ENCODE measurements at regions not wholly inside any gene's neighbourhood (a gene's known extent, or its start where the extent isn't known, plus 50 kb on each side); places are given as distances from the start of the nearest gene placed in this dataset.

DNA sequence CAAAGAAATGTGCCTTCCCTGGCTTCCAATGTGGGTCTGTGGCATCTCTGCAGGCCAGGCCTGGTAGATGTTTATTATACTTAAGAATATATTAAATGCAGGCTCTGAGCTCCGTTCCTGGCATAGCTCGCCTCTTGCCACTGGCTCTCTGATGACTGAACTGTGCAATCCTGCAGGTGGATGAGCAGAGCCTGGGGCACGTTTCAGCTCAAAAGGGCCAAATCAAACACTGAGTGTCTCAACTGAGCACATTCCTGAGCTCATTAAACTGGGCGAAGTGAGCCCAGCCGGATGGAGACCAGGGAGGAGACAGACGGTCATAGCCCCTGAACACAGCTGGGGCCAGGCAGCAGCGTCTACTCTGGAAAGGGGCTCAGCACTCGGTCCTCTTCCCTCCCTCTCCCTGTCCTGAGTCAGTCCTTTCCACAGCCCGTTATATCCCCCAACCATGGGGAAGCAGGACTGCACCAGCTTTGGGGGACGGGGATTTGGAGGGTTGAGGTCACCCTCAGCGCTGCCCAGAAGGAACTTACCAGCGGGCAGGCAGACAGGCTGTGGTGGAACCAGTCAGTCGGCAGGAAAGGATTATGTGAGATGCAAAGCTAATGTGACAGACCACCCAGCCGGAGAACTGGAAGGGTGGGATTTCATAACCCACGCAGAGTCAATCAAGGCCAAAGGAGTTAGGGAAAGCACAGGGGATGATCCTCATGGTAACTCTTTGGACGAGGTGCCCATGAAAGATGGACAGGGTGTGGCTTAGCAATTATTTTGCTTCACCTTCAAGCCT lies 77.4 kb upstream of the ANKRD34C start (continued):
- TF ChIP-seq, protein P1, sequence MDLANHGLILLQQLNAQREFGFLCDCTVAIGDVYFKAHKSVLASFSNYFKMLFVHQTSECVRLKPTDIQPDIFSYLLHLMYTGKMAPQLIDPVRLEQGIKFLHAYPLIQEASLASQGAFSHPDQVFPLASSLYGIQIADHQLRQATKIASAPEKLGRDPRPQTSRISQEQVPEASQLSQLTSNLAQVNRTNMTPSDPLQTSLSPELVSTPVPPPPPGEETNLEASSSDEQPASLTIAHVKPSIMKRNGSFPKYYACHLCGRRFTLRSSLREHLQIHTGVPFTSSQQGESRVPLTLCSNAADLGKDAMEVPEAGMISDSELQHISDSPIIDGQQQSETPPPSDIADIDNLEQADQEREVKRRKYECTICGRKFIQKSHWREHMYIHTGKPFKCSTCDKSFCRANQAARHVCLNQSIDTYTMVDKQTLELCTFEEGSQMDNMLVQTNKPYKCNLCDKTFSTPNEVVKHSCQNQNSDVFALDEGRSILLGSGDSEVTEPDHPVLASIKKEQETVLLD (CRISPR knock-in tag; IDR thresholded peaks at IDR 0.05; ENCODE audit: low read depth) = no peak
- no peak for TF ChIP-seq NFKBIZ (CRISPR knock-in tag; IDR thresholded peaks at IDR 0.05)

DNA sequence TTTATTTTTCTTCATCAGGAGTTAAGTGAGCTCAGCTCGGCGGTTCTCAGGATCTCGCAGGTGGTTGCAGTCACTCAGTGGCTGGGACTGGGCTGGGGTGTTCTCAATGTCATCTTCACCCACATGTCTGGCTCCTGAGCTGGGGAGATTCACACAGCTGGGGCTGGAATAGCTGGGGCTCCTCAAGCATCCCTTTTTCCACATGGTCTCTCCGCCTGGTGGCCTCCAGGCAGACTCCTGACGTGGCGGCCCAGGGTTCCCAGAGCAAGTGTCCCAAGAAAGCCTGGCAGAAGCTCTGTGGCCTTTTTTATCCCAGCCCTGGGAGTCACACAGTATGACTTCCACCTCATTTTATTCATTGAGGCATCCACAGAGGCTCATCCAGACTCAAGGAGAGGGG lies 84.1 kb upstream of the ANKRD34C start:
- peaks cover 0 to 16% of the 10 kb centered on the region in 2 experiments; a peak in 1 of 5 replicates for H3K27me3 ChIP-seq (ENCODE audit: control insufficient read depth in 1 of 2, insufficient read depth in 2 of 2, low read length in 2 of 2)
- H3K9me3 ChIP-seq (ENCODE audit: low read length) = no peaks in the 10 kb centered on the region
- 76% methylated on average over 6 of the region's 6 CpGs for WGBS (ENCODE audit: low lambda C conversion rate)
- in situ Hi-C loops (cut with HindIII; ENCODE audit: extremely low pct_ligation_motif_present, low pct_unique_long_range_greater_than_20kb) = no loop called here
- H3K9ac ChIP-seq (ENCODE audit: insufficient read depth, low read depth, low read length) = no peak overlapping the region
- ChIA-PET CTCF (ENCODE audit: low intra/inter-chr PET ratio, low total read pairs) (no interaction called here), POLR2A (no interaction called here)
- H2AFZ ChIP-seq (ENCODE audit: low read length) = no peak overlapping the region
- no peak for ATAC-seq
- no peaks in the 10 kb centered on the region for H3K79me2 ChIP-seq (ENCODE audit: insufficient read depth, low read length)
- H3K27ac ChIP-seq (ENCODE audit: extremely low read length, insufficient read depth, low read length) = no peak overlapping the region
- H4K20me1 ChIP-seq (ENCODE audit: insufficient read depth, low read length) = no peaks in the 10 kb centered on the region
- H3K4me1 ChIP-seq (ENCODE audit: insufficient read depth, low read length) = no peaks in the 10 kb centered on the region
- no peak overlapping the region for H3K4me3 ChIP-seq (replicated peaks in 1 of 3; ENCODE audit: insufficient read depth in 1 of 3, low read depth in 2 of 3, low read length in 3 of 3)
- no peak overlapping the region for H3K4me2 ChIP-seq (ENCODE audit: low read depth, low read length)
- FAIRE-seq = no peak
- no peaks in the 10 kb centered on the region for H3K36me3 ChIP-seq (replicated peaks in 1 of 2; ENCODE audit: control insufficient read depth in 1 of 2, insufficient read depth in 2 of 2, low read length in 2 of 2)
- BruUV-seq (replicated peaks) = no TSS peak
- intact Hi-C loops (cut with micrococcal nuclease; ENCODE audit: unreplicated experiment) = no loop called here
- TF ChIP-seq SIX1 (CRISPR knock-in tag; IDR thresholded peaks at IDR 0.05; ENCODE audit: borderline replicate concordance) = no peak
- no peak for TF ChIP-seq ZNF703 (CRISPR knock-in tag; IDR thresholded peaks at IDR 0.05; ENCODE audit: borderline replicate concordance)
- TF ChIP-seq DZIP1 (CRISPR knock-in tag; IDR thresholded peaks at IDR 0.05) = no peak
- no peak for TF ChIP-seq ZNF260 (CRISPR knock-in tag; IDR thresholded peaks at IDR 0.05; ENCODE audit: borderline replicate concordance, low read depth)
- no peak for TF ChIP-seq CC2D1A (CRISPR knock-in tag; IDR thresholded peaks at IDR 0.05)
- no peak for TF ChIP-seq SRSF1 (optimal IDR thresholded peaks at IDR 0.05; ENCODE audit: low read depth, low read length)
- no peak for TF ChIP-seq MED13 (CRISPR knock-in tag; IDR thresholded peaks at IDR 0.05)
- TF ChIP-seq ZBTB37 (CRISPR knock-in tag; IDR thresholded peaks at IDR 0.05) = no peak
- TF ChIP-seq TBP (CRISPR knock-in tag; IDR thresholded peaks at IDR 0.05) = no peak
- DNase-seq (ENCODE audit: low spot score) = no peak

All from HepG2 (cell line).